Stimulated activated CD4-positive, alpha-beta T cell treated with anti-CD3 and anti-CD28 coated beads, TNF-alpha, amount 100 ng/mL, for 48 hours (primary cell): ENCODE measurements at regions not wholly inside any gene's neighbourhood (a gene's known extent, or its start where the extent isn't known, plus 50 kb on each side); places are given as distances from the start of the nearest gene placed in this dataset.
"Not testable (repeated sequence)": the region's sequence is repeated elsewhere in the genome, so short reads cannot be mapped to it uniquely, and the experiment has no call there.

ENCODE experiments used
- DNase-seq, 3 donors: peaks; one replicate each; pipeline ENCODE4 v3.0.0-alpha.2; 2020; ENCODE audit warnings: low read depth in 3 of 3

- no peak for DNase-seq
Measured at GRCh38 chr6:27806981-27807440, 105.2 kb downstream of the OR2B2 start.

- no peak for DNase-seq
Measured at GRCh38 chr6:27805347-27805746, 106.8 kb downstream of the OR2B2 start.

- DNase-seq, result no peak
Measured at GRCh38 chr6:27804851-27805250, 107.3 kb downstream of the OR2B2 start.

- DNase-seq, result no peak
Measured at GRCh38 chr6:27800731-27801373, 111.3 kb downstream of the OR2B2 start.

- no peak for DNase-seq
Measured at GRCh38 chr6:27797960-27798359, 114.2 kb downstream of the OR2B2 start.

GRCh38 chr6:27796736-27797481, 115.3 kb downstream of the OR2B2 start:
- not testable (repeated sequence) for DNase-seq

- no peak for DNase-seq
Measured at GRCh38 chr6:27795697-27796494, 116.3 kb downstream of the OR2B2 start.

- DNase-seq, result no peak
Measured at GRCh38 chr6:27791182-27791943, 120.8 kb downstream of the OR2B2 start.

GRCh38 chr6:27788376-27788775, 123.8 kb downstream of the OR2B2 start:
- DNase-seq, result not testable (repeated sequence)

GRCh38 chr6:27786048-27786447, 126.1 kb downstream of the OR2B2 start:
- DNase-seq, result no peak

GRCh38 chr6:27785294-27785693, 126.9 kb downstream of the OR2B2 start:
- DNase-seq, result no peak

GRCh38 chr6:27782748-27783147, 129.4 kb downstream of the OR2B2 start:
- DNase-seq, result no peak

GRCh38 chr6:27778625-27779417, 133.4 kb downstream of the OR2B2 start:
- no peak for DNase-seq

- DNase-seq, result no peak
Measured at GRCh38 chr6:27777614-27778355, 134.4 kb downstream of the OR2B2 start.

GRCh38 chr6:27777126-27777525, 135.1 kb downstream of the OR2B2 start:
- DNase-seq, result no peak

GRCh38 chr6:27776504-27776903, 135.7 kb downstream of the OR2B2 start:
- DNase-seq, result no peak

- no peak for DNase-seq
Measured at GRCh38 chr6:27775796-27776184, 136.4 kb downstream of the OR2B2 start.

- not testable (repeated sequence) for DNase-seq
Measured at GRCh38 chr6:27775138-27775795, 136.9 kb downstream of the OR2B2 start.

- not testable (repeated sequence) for DNase-seq
Measured at GRCh38 chr6:27774264-27774600, 138.0 kb downstream of the OR2B2 start.
